HCT116 (cell line): ENCODE measurements at regions not wholly inside any gene's neighbourhood (a gene's known extent, or its start where the extent isn't known, plus 50 kb on each side); places are given as distances from the start of the nearest gene placed in this dataset.

Experiments
- ATAC-seq: fragments of 200-7000 bp; cut with Tn5 transposase; 2 replicates; pipeline ENCODE4 v1.9.1; 2020; ENCODE audit warnings: mild to moderate bottlenecking, moderate library complexity
- BruUV-seq: library from RNA; stranded (reverse); fragments of 400-500 nt; replicated peaks from 2 replicates; lab custom pipeline; 2021; lab: Mats Ljungman, UMichigan
- CTCF ChIA-PET: fragments of 300-600 bp; sonication (Branson Sonifier 250); formaldehyde crosslinking; loops from one replicate; lab custom pipeline; 2021; ENCODE audit warnings: antibody characterized with exemption; lab: Charles Lee
- POLR2A ChIA-PET: fragments of 300-600, 350-600 bp; sonication (Branson Sonifier 250); formaldehyde crosslinking; loops from one replicate; lab custom pipeline; 2021; ENCODE audit warnings: antibody characterized with exemption; lab: Charles Lee
- RAD21 ChIA-PET, 2 experiments: fragments of 300-600 bp; sonication (Branson Sonifier 250); formaldehyde crosslinking; loops; one replicate each; lab custom pipeline; 2023; ENCODE audit warnings: low total read pairs in 2 of 2; ENCODE audit not compliant: uncharacterized antibody in 2 of 2, unreplicated experiment in 2 of 2, low non-redundant PET in 1 of 2; lab: Charles Lee
- DNase-seq: peaks from one replicate; pipeline ENCODE4 v3.0.0-alpha.2; 2010; ENCODE audit warnings: low read depth, low spot score
- H2AFZ ChIP-seq: fragments of 200-600 bp; shearing (Covaris generic), sonication (generic); 2 replicates; pipeline ENCODE4 v1.6.1; 2017; ENCODE audit warnings: low read depth, mixed run types, mixed read lengths, antibody characterized with exemption, low read length; ENCODE audit not compliant: poor library complexity, severe bottlenecking
- H3K27ac ChIP-seq: 2 replicates; pipeline ENCODE4 v1.5.1; 2012; ENCODE audit warnings: low read depth, low read length
- H3K27me3 ChIP-seq: fragments of 200-600 bp; sonication (generic); 2 replicates; pipeline ENCODE4 v1.6.1; 2016; ENCODE audit warnings: mixed run types, low read length, mixed read lengths; ENCODE audit not compliant: insufficient read depth
- H3K36me3 ChIP-seq, 2 experiments: fragments of 200-500 bp in 1 of 2; fragments of 200-600 bp in 1 of 2; sonication (Bioruptor generic) in 1 of 2; sonication (generic) in 1 of 2; 2 replicates each; pipeline versions ENCODE4 v1.5.1 to v1.6.1; 2014 to 2016; ENCODE audit warnings: low read length in 2 of 2, inconsistent platforms in 1 of 2, mixed read lengths in 1 of 2, mixed run types in 1 of 2; ENCODE audit not compliant: insufficient read depth in 2 of 2, control insufficient read depth in 1 of 2
- H3K4me1 ChIP-seq, 2 experiments: fragments of 200-600 bp in 1 of 2; sonication (generic) in 1 of 2; 2 replicates each; pipeline versions ENCODE4 v1.5.1 to v1.6.1; 2012 to 2017; ENCODE audit warnings: low read length in 2 of 2, inconsistent platforms in 1 of 2, mild to moderate bottlenecking in 1 of 2, mixed read lengths in 1 of 2, mixed run types in 1 of 2, moderate library complexity in 1 of 2; ENCODE audit not compliant: insufficient read depth in 2 of 2, control insufficient read depth in 1 of 2
- H3K4me2 ChIP-seq: fragments of 200-600 bp; sonication (generic); 2 replicates; pipeline ENCODE4 v1.6.1; 2017; ENCODE audit warnings: mixed run types, low read length, mixed read lengths
- H3K4me3 ChIP-seq, 2 experiments: fragments of 200-600 bp in 1 of 2; sonication (generic) in 1 of 2; replicated peaks in 1 of 2; 2 replicates each; pipeline ENCODE4 v1.5.1; 2011 to 2016; ENCODE audit warnings: low read length in 2 of 2, control low read depth in 1 of 2, low read depth in 1 of 2, mild to moderate bottlenecking in 1 of 2, mixed read lengths in 1 of 2, mixed run types in 1 of 2
- H3K79me2 ChIP-seq: fragments of 200-600 bp; sonication (generic); 2 replicates; pipeline ENCODE4 v1.6.1; 2017; ENCODE audit warnings: mild to moderate bottlenecking, mixed run types, low read length, moderate library complexity, mixed read lengths; ENCODE audit not compliant: insufficient read depth
- H3K9ac ChIP-seq: fragments of 200-600 bp; sonication (generic); 2 replicates; pipeline ENCODE4 v1.6.1; 2016; ENCODE audit warnings: low read length, mixed read lengths
- H3K9me2 ChIP-seq: fragments of 200-600 bp; sonication (generic), shearing (Covaris generic); 2 replicates; pipeline ENCODE4 v1.6.1; 2017; ENCODE audit warnings: mixed run types, mild to moderate bottlenecking, moderate library complexity; ENCODE audit not compliant: insufficient read depth
- H3K9me3 ChIP-seq, 2 experiments: fragments of 200-500 bp in 1 of 2; fragments of 200-600 bp in 1 of 2; sonication (Bioruptor generic) in 1 of 2; sonication (generic) in 1 of 2; 2 replicates each; pipeline ENCODE4 v1.6.1; 2014 to 2017; ENCODE audit warnings: low read length in 2 of 2, mixed read lengths in 2 of 2, inconsistent platforms in 1 of 2, low read depth in 1 of 2, mild to moderate bottlenecking in 1 of 2, mixed run types in 1 of 2, moderate library complexity in 1 of 2; ENCODE audit not compliant: control insufficient read depth in 1 of 2, insufficient read depth in 1 of 2
- H4K20me1 ChIP-seq: fragments of 200-600 bp; sonication (generic), shearing (Covaris generic); 2 replicates; pipeline ENCODE4 v1.6.1; 2017; ENCODE audit warnings: mixed run types, mild to moderate bottlenecking, moderate library complexity; ENCODE audit not compliant: insufficient read depth
- CEBPB ChIP-seq: IDR thresholded peaks from 2 replicates; pipeline ENCODE4 v1.6.1; 2012; ENCODE audit warnings: low read depth
- CTCF ChIP-seq, 3 experiments: fragments of 200-600 bp in 1 of 3; sonication (generic) in 1 of 3; IDR thresholded peaks in 2 of 3; conservative IDR thresholded peaks in 1 of 3; 2 replicates each; pipeline ENCODE4 v1.5.1; 2012 to 2017; ENCODE audit warnings: low read depth in 2 of 3, low read length in 2 of 3, antibody characterized with exemption in 1 of 3, borderline replicate concordance in 1 of 3, control low read depth in 1 of 3, mild to moderate bottlenecking in 1 of 3, mixed read lengths in 1 of 3, mixed run types in 1 of 3, moderate library complexity in 1 of 3; ENCODE audit not compliant: insufficient read depth in 1 of 3
- FOSL1 ChIP-seq: IDR thresholded peaks from 2 replicates; pipeline ENCODE4 v1.6.1; 2012; ENCODE audit warnings: low read depth
- JUND ChIP-seq: IDR thresholded peaks from 2 replicates; pipeline ENCODE4 v1.6.1; 2012
- MAX ChIP-seq: IDR thresholded peaks from 2 replicates; pipeline ENCODE4 v1.6.1; 2012
- POLR2A ChIP-seq: IDR thresholded peaks from 2 replicates; pipeline ENCODE4 v1.7.0; 2011; ENCODE audit warnings: borderline replicate concordance; ENCODE audit not compliant: insufficient read depth, insufficient read length; ENCODE audit errors: extremely low read depth
- REST ChIP-seq: IDR thresholded peaks from 2 replicates; pipeline ENCODE4 v1.6.1; 2012; ENCODE audit warnings: low read depth
- SIN3A ChIP-seq: IDR thresholded peaks from 2 replicates; pipeline ENCODE4 v1.6.1; 2012; ENCODE audit warnings: low read depth
- SRF ChIP-seq: IDR thresholded peaks from 2 replicates; pipeline ENCODE4 v1.6.1; 2012; ENCODE audit warnings: low read depth
- ZBTB33 ChIP-seq: IDR thresholded peaks from 2 replicates; pipeline ENCODE4 v1.6.1; 2011; ENCODE audit warnings: mild to moderate bottlenecking, low read length, moderate library complexity; ENCODE audit not compliant: insufficient replicate concordance; ENCODE audit errors: extremely low read depth
- ZFX ChIP-seq: fragments of 450-650 bp; IDR thresholded peaks from 2 replicates; pipeline ENCODE4 v1.6.1; 2017
- ZNF274 ChIP-seq: fragments of 200-500 bp; sonication (Bioruptor generic); IDR thresholded peaks from 2 replicates; pipeline ENCODE4 v1.6.1; 2014; ENCODE audit warnings: mild to moderate bottlenecking, low read depth, low read length, inconsistent platforms
- intact Hi-C: fragments of 100-400 bp; cut with micrococcal nuclease; formaldehyde crosslinking; loops from 2 replicates; pipeline ENCODE4 v1.10.0; 2022

GRCh38 chr11:127711748-127712147 is 711.2 kb upstream of the KIRREL3 start:
- POLR2A ChIA-PET, result no interaction called here
- Histone ChIP-seq H4K20me1 (no peaks in the 10 kb centered on the region), H3K9ac (no peak overlapping the region), H3K27ac (no peak overlapping the region), H3K9me3 (peaks cover 8 to 19% of the 10 kb centered on the region in 2 experiments; a peak in 2 of 4 replicates), H3K36me3 (no peaks in the 10 kb centered on the region), H3K79me2 (no peaks in the 10 kb centered on the region), H3K27me3 (no peaks in the 10 kb centered on the region), H3K4me2 (no peak overlapping the region), H3K4me3 (no peak overlapping the region), H3K4me1 (no peaks in the 10 kb centered on the region), H3K9me2 (no peaks in the 10 kb centered on the region), H2AFZ (no peak overlapping the region)
- RAD21 ChIA-PET, result no interaction called here
- CTCF ChIA-PET, result no interaction called here
- no TSS peak for BruUV-seq
- intact Hi-C loops, result no loop called here
- no peak for DNase-seq
- no peak for ATAC-seq
- TF ChIP-seq ZNF274 (no peak), FOSL1 (no peak), MAX (no peak), JUND (no peak), CTCF (IDR thresholded peaks at IDR 0.05 in 2 of 3, conservative IDR thresholded peaks at IDR 0.05 in 1 of 3; ENCODE audit: borderline replicate concordance in 1 of 3, insufficient read depth in 1 of 3, low read depth in 2 of 3, low read length in 2 of 3) (no peak), CEBPB (no peak), SRF (no peak), ZFX (no peak), REST (no peak), POLR2A (no peak), SIN3A (no peak), ZBTB33 (no peak)
